ENCODE measurements at regions not wholly inside any gene's neighbourhood (a gene's known extent, or its start where the extent isn't known, plus 50 kb on each side); places are given as distances from the start of the nearest gene placed in this dataset.

GRCh38 chr15:91649831-91650321 lies 203.6 kb upstream of the SLCO3A1 start:
- TF ChIP-seq ZBTB43 (CRISPR knock-in tag; conservative IDR thresholded peaks at IDR 0.05): no peak
- TF ChIP-seq GMEB1 (CRISPR knock-in tag; IDR thresholded peaks at IDR 0.05; ENCODE audit: borderline replicate concordance): no peak
- no peak for TF ChIP-seq U2AF2 (IDR thresholded peaks at IDR 0.05; ENCODE audit: low read depth, low read length)
- no peak for TF ChIP-seq ZNF18 (CRISPR knock-in tag; IDR thresholded peaks at IDR 0.05; ENCODE audit: insufficient replicate concordance)
- no peak for TF ChIP-seq GABPB1 (CRISPR knock-in tag; IDR thresholded peaks at IDR 0.05)
- TF ChIP-seq TERF1 (CRISPR knock-in tag; IDR thresholded peaks at IDR 0.05): no peak
- TF ChIP-seq DRAP1 (CRISPR knock-in tag; IDR thresholded peaks at IDR 0.05): no peak
- no peak for TF ChIP-seq ZNF383 (CRISPR knock-in tag; IDR thresholded peaks at IDR 0.05; ENCODE audit: borderline replicate concordance)
- CTCF ChIA-PET (ENCODE audit: low intra/inter-chr PET ratio, low total read pairs): no interaction called here
- H3K36me3 ChIP-seq (replicated peaks in 1 of 2; ENCODE audit: control insufficient read depth in 1 of 2, insufficient read depth in 2 of 2, low read length in 2 of 2): no peaks in the 10 kb centered on the region
- H2AFZ ChIP-seq (ENCODE audit: low read length): no peak overlapping the region
- no peak overlapping the region for H3K4me2 ChIP-seq (ENCODE audit: low read depth, low read length)
- 16% methylated on average over 4 of the region's 4 CpGs for WGBS (ENCODE audit: low lambda C conversion rate)
- H3K9ac ChIP-seq (ENCODE audit: insufficient read depth, low read depth, low read length): no peak overlapping the region
- no peaks in the 10 kb centered on the region for H3K79me2 ChIP-seq (ENCODE audit: insufficient read depth, low read length)
- H4K20me1 ChIP-seq (ENCODE audit: insufficient read depth, low read length): no peaks in the 10 kb centered on the region
- no peaks in the 10 kb centered on the region for H3K9me3 ChIP-seq (ENCODE audit: low read length)
- POLR2A ChIA-PET: no interaction called here
- in situ Hi-C loops (cut with HindIII; ENCODE audit: extremely low pct_ligation_motif_present, low pct_unique_long_range_greater_than_20kb): no loop called here
- no TSS peak for BruUV-seq (replicated peaks)
- DNase-seq (ENCODE audit: low spot score) (no peak), FAIRE-seq (no peak), ATAC-seq (no peak)
- H3K27ac ChIP-seq (ENCODE audit: extremely low read length, insufficient read depth, low read length): no peak overlapping the region
- intact Hi-C loops (cut with micrococcal nuclease; ENCODE audit: unreplicated experiment): no loop called here
- no peaks in the 10 kb centered on the region for H3K27me3 ChIP-seq (ENCODE audit: control insufficient read depth in 1 of 2, insufficient read depth in 2 of 2, low read length in 2 of 2)
- no peaks in the 10 kb centered on the region for H3K4me1 ChIP-seq (ENCODE audit: insufficient read depth, low read length)
- no peak overlapping the region for H3K4me3 ChIP-seq (replicated peaks in 1 of 3; ENCODE audit: insufficient read depth in 1 of 3, low read depth in 2 of 3, low read length in 3 of 3)

Data from HepG2 (cell line).